Amygdala (tissue), 56 donors: ENCODE measurements at regions not wholly inside any gene's neighbourhood (a gene's known extent, or its start where the extent isn't known, plus 50 kb on each side); places are given as distances from the start of the nearest gene placed in this dataset.

ENCODE experiments used
- DNase-seq, 56 donors: peaks; one replicate each; lab custom pipeline; 2025; lab: John Stamatoyannopoulos, UW

GRCh38 chr10:64515970-64516699, 994.9 kb downstream of the REEP3 start:
- DNase-seq = no peak

- no peak for DNase-seq
Observed at GRCh38 chr10:64518456-64518855, 997.3 kb downstream of the REEP3 start.

- DNase-seq = no peak
Observed at GRCh38 chr10:64519427-64519826, 998.2 kb downstream of the REEP3 start.

GRCh38 chr10:64519831-64520230, 998.6 kb downstream of the REEP3 start:
- DNase-seq = no peak

GRCh38 chr10:64523065-64523759, 1002.0 kb downstream of the REEP3 start:
- no peak for DNase-seq

- DNase-seq = no peak
Observed at GRCh38 chr10:64528294-64529002, 1007.2 kb downstream of the REEP3 start.

- no peak for DNase-seq
Observed at GRCh38 chr10:64529003-64529350, 1007.8 kb downstream of the REEP3 start.

GRCh38 chr10:64534616-64535015, 1013.4 kb downstream of the REEP3 start:
- DNase-seq = no peak

- peak in 6 of 56 donors; percentile 2 to 13 (median 9) for DNase-seq
Observed at GRCh38 chr10:64535131-64535867, 1014.1 kb downstream of the REEP3 start.

GRCh38 chr10:64537112-64537511, 1015.9 kb downstream of the REEP3 start:
- DNase-seq = no peak

GRCh38 chr10:64537928-64538327, 1016.7 kb downstream of the REEP3 start:
- DNase-seq = peak in 29 of 56 donors; percentile 1 to 60 (median 22)

- no peak for DNase-seq
Observed at GRCh38 chr10:64546073-64546472, 1024.9 kb downstream of the REEP3 start.

- no peak for DNase-seq
Observed at GRCh38 chr10:64547168-64547567, 1026.0 kb downstream of the REEP3 start.

- no peak for DNase-seq
Observed at GRCh38 chr10:64555666-64556065, 1034.5 kb downstream of the REEP3 start.

- DNase-seq = peak in 23 of 56 donors; percentile 4 to 74 (median 29)
Observed at GRCh38 chr10:64558094-64558835, 1037.1 kb downstream of the REEP3 start.

GRCh38 chr10:64571056-64571455, 1049.9 kb downstream of the REEP3 start:
- no peak for DNase-seq

GRCh38 chr10:64573623-64574325, 1052.6 kb downstream of the REEP3 start:
- DNase-seq = no peak

GRCh38 chr10:64574371-64574770, 1053.2 kb downstream of the REEP3 start:
- peak in 2 of 56 donors; percentile 6 to 68 for DNase-seq

- DNase-seq = no peak
Observed at GRCh38 chr10:64576497-64576896, 1055.3 kb downstream of the REEP3 start.
